HG03460 (cell line): ENCODE measurements at regions not wholly inside any gene's neighbourhood (a gene's known extent, or its start where the extent isn't known, plus 50 kb on each side); places are given as distances from the start of the nearest gene placed in this dataset.
"Not testable (repeated sequence)": the region's sequence is repeated elsewhere in the genome, so short reads cannot be mapped to it uniquely, and the experiment has no call there.

ENCODE experiments used
- ATAC-seq: cut with Tn5 transposase; IDR thresholded peaks from one replicate; pipeline ENCODE4 v1.9.1; 2021; ENCODE audit not compliant: unreplicated experiment

GRCh38 chr12:105861227-105861626 is 277.5 kb downstream of the NUAK1 start:
- no peak for ATAC-seq

GRCh38 chr12:105862163-105862821 is 276.5 kb downstream of the NUAK1 start:
- ATAC-seq: no peak

GRCh38 chr12:105864316-105864715 is 274.4 kb downstream of the NUAK1 start:
- ATAC-seq: no peak

DNA sequence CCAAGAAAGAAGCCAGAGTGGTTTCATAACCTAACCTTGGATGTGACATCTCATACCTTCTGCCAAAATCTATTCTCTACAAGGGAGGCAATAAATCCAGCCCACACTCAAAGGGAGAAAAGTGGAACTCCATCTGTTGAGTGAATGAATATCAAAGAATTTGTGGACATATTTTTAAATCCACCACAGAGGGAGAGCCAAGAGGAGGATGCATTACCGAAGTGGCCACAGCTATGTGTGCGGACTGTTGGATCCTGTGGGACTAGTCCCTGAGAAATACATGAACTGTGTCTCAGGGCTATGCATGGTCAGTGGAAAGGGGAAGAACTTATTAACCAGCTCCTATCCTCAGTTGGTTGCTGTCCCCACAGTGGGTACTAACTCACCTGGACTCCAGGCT is 273.9 kb downstream of the NUAK1 start:
- ATAC-seq: no peak

DNA sequence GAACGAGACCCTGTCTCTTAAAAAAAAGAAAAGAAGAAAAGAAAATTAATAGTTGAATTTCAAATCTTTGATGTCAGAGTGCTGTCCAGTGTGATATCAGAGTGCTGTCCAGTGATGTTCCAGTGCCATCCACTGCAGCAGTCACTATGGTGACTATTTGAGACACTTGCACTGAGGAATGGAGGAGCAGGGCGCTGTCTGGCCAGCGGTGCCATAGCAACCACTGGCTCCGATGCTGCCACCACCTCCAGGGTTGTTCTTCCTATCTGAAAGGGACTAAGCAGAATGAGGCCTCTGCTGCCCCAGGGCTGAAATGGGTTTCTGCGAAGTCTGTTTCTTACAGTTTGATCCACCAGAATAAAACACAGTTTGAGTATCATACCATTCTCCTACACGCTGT is 272.9 kb downstream of the NUAK1 start:
- ATAC-seq: no peak

DNA sequence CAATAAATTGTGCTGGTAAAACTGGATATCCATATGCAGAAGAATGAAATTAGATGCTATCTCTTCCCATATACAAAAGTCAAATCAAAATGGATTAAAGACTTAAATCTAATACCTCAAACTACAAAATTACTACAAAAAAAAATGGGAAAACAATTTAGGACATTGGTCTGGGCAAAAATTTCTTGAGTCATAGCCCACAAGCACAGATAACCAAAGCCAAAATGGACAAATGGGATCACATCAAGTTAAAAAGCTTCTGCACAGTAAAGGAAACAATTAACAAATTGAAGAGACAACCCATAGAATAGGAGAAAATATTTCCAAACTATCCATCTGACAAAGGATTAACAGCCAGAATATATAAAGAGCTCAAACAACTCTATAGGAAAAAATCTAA is 264.6 kb downstream of the NUAK1 start:
- ATAC-seq: no peak

- ATAC-seq: no peak
These were observed 262.3 kb downstream of the NUAK1 start for GRCh38 chr12:105876396-105876927.

- ATAC-seq: no peak
These were observed 259.8 kb downstream of the NUAK1 start for GRCh38 chr12:105878964-105879363.

GRCh38 chr12:105880824-105881388 is 257.8 kb downstream of the NUAK1 start:
- ATAC-seq: no peak

DNA sequence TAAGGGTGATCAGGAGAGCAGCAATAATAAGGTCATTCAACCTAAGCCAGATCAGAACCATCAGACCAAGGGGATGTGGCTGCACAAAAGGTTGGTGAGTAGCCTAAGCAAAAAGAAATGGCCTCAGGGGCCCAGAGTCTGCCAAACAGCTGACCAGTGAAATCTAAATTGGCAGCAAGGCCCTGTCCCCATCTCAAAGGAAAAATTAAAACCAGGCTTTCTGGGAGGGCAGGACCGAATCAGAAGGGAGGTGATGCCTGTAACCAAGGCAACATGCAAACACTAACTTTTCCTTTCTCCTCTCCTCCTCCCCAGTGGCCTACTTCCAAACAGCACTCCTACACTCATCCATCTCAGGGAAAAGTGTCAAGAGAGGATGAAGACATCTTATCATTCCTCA is 256.4 kb downstream of the NUAK1 start:
- ATAC-seq: no peak

GRCh38 chr12:105887131-105887530 is 251.6 kb downstream of the NUAK1 start:
- ATAC-seq: no peak

DNA sequence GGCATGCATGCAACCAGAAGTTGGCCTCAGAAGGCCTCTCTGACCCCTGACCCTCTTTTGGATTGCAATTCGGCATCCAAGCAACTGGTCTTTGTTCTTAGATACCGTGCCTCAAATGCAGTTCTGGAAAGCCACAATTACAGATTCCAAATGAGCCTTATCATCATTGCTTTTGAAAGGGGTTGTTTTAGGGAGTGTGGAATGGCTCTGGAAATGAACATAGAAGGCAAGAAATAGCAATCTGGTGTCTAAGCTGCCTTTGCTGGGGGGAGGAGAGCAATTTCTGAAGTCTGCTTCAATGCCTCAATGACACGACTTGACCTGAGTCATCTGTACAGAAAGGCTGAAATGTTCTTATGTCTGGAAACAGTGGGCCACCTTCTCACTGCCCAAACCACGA is 250.1 kb downstream of the NUAK1 start:
- no peak for ATAC-seq

DNA sequence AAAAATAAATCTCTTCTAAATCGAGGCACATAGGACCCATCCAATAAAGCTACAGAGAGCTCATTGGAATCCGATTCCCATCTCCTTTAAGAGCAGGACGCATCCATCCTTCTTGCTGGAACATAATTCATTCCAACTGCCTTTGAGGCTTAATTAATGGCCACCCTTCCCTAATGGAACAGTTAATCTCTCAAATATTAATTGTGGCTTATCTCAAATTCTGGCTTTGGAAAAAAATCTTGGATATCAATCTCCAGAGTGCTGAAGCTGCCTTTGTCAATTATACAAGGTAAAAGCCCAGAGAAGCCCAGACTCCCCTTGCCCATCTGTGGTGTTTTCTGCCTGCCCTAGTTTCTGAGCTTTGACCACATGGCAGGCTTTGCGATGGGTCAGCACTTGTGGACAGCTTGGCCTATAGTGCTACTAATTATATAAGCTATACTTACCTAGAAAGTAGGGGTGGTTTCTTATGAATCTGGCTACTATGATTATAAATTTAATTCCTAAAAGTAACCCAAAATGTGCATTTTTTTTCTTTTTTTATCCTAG is 246.3 kb downstream of the NUAK1 start:
- no peak for ATAC-seq

DNA sequence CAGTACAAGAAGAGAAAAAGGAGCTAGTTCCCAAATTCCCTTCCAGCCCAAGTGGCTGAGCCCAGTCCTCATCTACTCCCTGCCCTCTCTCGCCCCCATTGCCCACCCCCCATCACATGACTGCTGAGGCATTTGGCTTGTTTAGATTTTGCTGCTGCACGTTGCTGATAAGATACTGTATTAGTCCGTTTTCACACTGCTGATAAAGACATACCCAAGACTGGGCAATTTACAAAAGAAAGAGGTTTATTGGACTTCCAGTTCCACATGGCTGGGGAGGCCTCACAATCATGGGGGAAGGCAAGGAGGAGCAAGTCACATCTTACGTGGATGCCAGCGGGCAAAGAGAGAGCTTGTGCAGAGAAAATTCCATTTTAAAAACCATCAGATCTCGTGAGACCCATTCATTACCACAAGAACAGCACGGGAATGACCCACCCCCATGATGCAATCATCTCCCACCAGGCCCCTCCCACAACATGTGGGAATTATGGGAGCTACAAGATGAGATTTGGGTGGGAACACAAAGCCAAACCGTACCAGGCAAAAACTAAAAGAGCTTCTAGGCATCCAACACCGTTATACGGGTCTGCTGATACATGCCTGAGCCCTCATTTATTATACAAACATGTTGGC is 243.4 kb downstream of the NUAK1 start:
- not testable (repeated sequence) for ATAC-seq

GRCh38 chr12:105897311-105897725 is 241.4 kb downstream of the NUAK1 start:
- no peak for ATAC-seq

DNA sequence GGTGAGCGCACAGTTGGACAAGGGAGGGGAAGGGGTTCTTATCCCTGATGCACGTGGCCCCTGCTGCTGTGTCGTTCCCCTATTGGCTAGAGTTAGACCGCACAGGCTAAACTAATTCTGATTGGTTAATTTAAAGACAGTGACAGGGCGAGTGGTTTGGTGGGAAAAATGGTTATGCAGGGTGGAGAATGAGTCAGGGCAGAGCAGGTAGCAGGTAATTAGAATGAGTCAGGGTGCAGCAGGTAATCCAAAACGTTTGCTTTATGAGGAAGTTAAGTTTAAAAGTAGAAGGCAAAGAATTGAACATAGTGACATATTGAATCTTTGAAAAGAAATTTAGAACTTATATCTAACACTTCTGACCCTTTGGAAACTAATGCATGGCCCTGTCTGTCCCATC is 240.5 kb downstream of the NUAK1 start:
- not testable (repeated sequence) for ATAC-seq

- ATAC-seq: no peak
These were observed 239.2 kb downstream of the NUAK1 start for GRCh38 chr12:105899589-105899988.

GRCh38 chr12:105906561-105906960 is 232.2 kb downstream of the NUAK1 start:
- no peak for ATAC-seq

DNA sequence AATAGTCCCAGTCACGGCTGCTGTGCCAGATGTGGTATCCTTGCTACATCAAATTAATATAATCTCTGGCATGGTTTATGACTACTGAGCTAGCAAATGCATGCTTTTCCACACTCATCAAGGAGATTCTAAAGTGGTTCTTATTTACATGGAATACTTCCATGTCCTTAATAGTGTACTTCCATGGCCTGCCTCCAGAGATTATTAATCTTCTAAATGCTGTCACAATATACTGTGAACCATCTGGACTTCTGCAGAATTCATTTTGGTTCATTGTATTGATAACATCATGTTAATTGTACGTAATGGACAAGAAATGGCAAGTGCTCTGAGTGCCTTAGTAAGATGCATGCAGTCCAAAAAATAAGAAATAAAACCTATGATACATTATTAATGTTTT is 230.8 kb downstream of the NUAK1 start:
- no peak for ATAC-seq

DNA sequence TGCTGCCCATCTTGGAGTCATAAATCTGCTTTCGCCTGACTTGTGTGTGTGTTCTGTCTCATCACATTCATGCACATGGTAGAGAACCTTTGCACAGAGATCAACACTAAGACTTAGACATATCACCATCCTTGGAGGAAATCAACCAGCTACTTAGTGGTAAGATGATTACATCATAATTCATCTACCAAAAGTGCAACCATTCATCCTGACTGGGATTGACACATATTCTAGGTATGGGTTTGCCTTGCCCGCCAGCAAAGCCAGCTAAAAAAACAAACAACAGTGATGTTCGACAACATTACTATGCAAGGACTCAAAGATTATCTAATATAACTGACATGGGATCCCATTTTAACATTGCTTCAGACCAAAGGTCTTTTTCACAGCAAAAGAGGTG is 228.7 kb downstream of the NUAK1 start:
- no peak for ATAC-seq

- ATAC-seq: no peak
These were observed 226.8 kb downstream of the NUAK1 start for GRCh38 chr12:105911966-105912365.
